22Rv1 (cell line): ENCODE measurements at regions not wholly inside any gene's neighbourhood (a gene's known extent, or its start where the extent isn't known, plus 50 kb on each side); places are given as distances from the start of the nearest gene placed in this dataset.

Experiments
- H3K27ac ChIP-seq: fragments of 450-650 bp; 2 replicates; pipeline ENCODE4 v1.5.1; 2017
- CTCF ChIP-seq: fragments of 450-650 bp; IDR thresholded peaks from 2 replicates; pipeline ENCODE4 v1.5.1; 2017; ENCODE audit warnings: mild to moderate bottlenecking
- ZFX ChIP-seq: fragments of 450-650 bp; IDR thresholded peaks from 2 replicates; pipeline ENCODE4 v1.6.1; 2017; ENCODE audit warnings: antibody characterized with exemption, borderline replicate concordance

- TF ChIP-seq CTCF: no peak
- no peak for TF ChIP-seq ZFX
- H3K27ac ChIP-seq: no peak overlapping the region
Measured at GRCh38 chr1:29396438-29397255, 160.3 kb downstream of the PTPRU start.

- TF ChIP-seq CTCF: no peak
- no peak for TF ChIP-seq ZFX
- no peak overlapping the region for H3K27ac ChIP-seq
Measured at GRCh38 chr1:29395736-29396437, 159.6 kb downstream of the PTPRU start.

- TF ChIP-seq CTCF: no peak
- no peak for TF ChIP-seq ZFX
- H3K27ac ChIP-seq: no peak overlapping the region
Measured at GRCh38 chr1:29394521-29395225, 158.4 kb downstream of the PTPRU start.

GRCh38 chr1:29393451-29393826 is 157.1 kb downstream of the PTPRU start:
- H3K27ac ChIP-seq: no peak overlapping the region
- TF ChIP-seq CTCF (no peak), ZFX (no peak)

- no peak overlapping the region for H3K27ac ChIP-seq
- TF ChIP-seq CTCF (no peak), ZFX (no peak)
Measured at GRCh38 chr1:29392486-29393450, 156.4 kb downstream of the PTPRU start.

- TF ChIP-seq ZFX: no peak
- no peak for TF ChIP-seq CTCF
- no peak overlapping the region for H3K27ac ChIP-seq
Measured at GRCh38 chr1:29392036-29392435, 155.7 kb downstream of the PTPRU start.
